GM04503 (cell line): ENCODE measurements at regions not wholly inside any gene's neighbourhood (a gene's known extent, or its start where the extent isn't known, plus 50 kb on each side); places are given as distances from the start of the nearest gene placed in this dataset.

Source experiments
- DNase-seq: peaks from one replicate; pipeline ENCODE4 v3.0.0-alpha.2; 2012; ENCODE audit warnings: low read depth

- DNase-seq, result no peak
These were observed 186.3 kb upstream of the GSE1 start for GRCh38 chr16:85426806-85427205.

DNA sequence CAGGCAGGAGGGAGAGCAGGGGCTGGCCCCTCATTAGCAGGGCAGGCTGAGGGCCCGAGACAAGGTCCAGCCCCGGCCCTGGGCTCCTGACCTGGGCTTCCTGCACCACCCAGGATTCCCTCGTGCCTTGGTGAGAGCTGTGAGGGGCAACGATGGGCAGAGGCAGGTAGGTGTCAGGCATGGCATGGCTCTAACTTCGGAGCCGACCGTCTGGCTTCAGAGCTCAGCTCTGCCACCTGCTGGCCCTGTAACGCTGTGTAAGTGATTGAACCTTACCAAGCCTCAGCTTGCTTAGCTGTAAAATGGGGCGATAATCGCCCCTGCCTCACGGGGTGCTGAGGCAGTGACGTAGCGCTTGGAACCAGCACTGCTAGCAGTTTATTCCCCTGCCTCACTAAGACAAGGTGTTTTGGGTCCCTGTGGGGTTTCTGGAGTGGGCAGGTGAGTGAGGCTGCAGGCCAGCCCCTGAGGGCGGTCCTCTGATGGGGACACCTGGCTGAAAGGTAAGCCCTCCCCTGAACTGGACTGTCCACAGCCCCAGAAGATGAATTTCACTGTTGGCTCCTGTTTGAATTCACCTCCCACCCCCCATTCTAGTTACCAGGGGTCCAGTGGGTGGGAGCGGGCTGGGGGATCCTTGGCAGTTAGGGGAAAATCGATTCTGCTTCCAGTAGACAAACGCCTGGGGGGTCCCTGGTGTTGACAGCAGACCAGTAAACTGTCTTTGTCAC lies 184.8 kb upstream of the GSE1 start:
- no peak for DNase-seq

DNA sequence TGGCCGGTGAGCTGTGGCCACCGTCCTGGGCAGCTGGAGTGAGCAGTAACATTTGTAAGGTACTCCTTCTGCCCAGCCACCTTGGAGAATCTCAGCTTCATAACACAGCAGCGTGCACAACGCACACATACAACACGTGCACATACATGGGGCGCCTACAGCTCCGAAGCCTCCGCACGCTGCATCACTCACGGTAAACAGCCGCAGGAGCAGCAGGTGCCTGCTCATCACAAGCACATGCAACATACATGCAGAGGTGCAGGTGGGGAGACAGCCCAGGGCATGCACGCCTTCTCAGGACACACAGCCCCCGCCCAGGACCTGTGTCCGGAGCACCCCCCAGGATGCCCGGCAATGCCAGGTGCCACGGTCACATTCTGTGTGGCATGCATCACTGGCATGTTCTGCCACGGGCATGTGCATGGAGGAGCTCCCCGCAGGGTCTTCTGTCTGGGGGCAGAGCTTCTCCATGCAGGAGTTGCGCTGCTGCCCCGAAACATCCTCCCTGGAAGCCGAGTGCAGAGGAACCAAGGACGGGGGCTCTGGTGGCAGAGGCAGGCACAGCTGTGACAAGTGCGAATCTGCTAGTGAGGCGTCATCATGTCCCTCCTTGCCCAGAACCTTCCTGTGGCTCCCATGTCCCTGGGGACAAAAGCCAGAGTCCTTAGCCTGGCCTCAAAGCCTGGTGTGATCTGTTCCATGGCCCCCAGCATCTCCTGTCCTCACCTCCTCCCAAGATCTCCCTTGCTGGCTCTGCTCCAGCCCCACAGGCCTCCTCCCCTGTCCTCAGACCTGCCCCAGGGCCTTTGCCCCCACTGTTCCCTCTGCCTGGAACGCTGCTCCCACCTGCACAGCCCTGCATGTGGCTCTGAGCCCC lies 184.0 kb upstream of the GSE1 start:
- no peak for DNase-seq

DNA sequence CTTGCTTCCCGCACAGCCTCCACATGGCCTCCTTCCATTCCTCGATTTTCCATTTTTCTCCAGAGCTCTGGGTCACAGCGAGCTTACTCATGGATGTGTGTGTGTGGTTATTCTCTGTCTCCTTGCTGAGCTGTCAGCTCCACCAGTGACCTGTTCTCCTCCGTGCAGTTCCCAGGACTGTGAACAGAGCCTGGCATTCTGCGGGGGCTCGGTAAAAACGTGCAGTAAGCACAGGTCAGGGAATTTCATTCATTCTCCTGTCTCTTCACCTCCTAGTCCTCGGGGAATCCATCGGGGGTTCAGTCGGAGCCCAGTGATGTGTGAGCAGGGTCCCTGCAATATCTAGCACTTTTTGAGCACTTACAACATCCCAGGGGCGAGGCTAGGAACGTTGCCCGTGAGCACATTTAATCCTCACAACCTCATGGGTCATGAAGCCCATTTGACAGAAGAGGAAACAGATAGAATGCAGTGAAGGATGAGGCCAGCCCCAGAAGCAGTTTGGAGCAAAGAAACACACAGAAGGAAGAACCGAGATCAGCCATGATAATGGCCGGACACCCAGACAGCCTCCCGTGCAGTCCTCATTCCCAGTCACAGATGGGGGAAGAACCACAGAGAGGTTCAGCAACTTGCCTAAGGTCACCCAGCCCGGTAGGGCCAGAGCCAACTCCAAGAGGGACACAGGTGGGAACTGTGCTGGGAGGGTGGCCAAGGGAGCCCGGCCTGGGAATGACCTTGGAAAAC lies 183.2 kb upstream of the GSE1 start:
- no peak for DNase-seq

DNA sequence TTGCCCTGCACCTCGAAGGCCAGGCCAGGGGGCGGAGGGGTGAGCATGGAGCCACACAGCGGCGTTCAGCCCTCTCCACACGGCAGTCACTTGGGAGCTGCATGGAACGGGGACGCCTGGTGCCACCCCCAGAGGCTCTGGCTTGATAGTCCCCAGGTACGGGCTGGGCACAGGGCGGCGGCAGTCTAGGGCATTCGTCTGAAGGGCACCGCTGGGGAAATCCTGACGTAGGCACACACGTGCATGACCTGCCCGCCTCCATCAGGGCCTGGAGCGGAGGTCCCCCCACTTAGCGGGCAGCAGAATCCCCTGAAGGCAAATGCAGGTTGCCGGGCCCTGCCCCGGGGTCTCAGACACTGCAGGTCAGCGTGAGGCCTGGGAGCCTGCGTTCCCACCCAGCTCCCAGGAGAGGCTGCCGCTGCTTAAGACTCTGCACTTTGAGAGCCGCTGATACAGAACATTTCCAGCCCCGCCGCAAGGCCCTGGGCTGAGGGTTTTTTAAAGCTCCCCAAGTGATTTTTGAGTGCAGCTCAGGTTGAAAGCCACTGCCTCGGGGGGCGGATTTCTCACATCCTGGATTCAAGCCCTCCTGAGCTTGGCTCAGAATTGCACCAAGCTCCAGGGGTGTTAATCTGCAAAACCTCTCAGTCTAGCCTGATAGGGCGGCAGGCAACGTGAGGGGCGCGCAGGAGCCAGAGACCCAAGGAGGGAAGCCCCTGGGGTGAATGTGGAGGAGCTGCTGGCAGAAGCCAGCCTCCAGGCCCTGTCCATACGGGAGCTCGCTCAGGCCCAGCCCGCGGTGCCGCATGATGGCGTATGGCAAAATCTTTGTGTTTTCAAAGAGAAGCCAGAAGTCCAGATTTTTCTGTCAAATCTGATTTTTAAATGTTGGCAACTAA lies 182.3 kb upstream of the GSE1 start:
- no peak for DNase-seq

DNA sequence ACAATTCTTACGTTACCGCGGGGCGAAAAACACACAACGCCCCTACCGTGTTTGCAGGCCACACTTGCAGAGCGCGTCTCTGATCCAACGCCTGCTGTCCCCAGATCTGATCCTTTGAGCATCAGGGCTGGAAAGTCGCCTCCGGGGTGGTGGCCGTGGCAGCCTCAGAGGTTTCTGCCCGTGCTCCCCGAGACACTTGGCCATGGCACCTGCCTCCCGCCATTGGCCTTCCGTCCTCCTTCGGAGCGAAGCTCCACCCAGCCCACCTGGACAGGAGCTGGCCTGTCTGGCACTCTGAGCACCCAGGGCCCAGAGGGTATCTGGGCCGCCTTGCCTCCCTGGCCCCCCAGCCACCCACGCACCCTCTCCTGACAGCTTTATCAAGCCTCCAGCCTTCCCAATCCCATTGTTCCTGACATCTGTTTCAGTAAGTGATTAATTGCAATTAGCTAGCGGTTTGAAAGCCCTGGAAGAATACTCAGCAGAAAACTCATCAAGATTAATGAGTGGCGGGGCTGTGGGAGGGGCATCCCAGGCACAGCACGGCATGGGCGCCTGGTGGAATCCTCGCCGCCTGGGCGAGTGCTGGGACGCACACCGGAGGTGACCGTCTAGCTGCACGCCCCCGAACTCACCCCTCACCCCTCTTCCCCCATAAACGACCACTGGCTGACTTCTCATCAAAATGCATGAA lies 181.5 kb upstream of the GSE1 start:
- DNase-seq, result no peak

GRCh38 chr16:85432606-85433005 lies 180.5 kb upstream of the GSE1 start:
- DNase-seq, result no peak

- DNase-seq, result no peak
These were observed 179.6 kb upstream of the GSE1 start for GRCh38 chr16:85433477-85433876.

- no peak for DNase-seq
These were observed 177.8 kb upstream of the GSE1 start for GRCh38 chr16:85435286-85435685.

DNA sequence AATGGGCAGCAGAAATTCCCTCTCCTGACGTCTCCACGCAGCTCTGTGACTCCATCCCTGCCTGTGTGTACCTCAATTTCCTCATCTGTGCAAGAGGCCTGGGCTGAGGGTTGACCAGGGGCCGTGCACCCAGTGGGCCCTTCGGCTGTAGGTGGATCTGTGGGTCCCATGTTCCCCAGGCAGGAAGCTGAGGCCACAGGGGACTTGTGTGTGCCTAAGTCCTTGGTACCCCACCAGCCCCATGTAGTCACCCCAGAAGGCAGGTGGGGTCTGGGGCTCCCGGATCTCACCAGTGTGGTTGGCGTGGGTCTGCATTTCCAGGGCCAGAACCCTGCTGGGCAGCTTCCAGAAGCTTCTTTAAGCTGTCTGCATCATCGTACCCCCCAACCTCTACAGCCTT lies 177.4 kb upstream of the GSE1 start:
- DNase-seq, result no peak

DNA sequence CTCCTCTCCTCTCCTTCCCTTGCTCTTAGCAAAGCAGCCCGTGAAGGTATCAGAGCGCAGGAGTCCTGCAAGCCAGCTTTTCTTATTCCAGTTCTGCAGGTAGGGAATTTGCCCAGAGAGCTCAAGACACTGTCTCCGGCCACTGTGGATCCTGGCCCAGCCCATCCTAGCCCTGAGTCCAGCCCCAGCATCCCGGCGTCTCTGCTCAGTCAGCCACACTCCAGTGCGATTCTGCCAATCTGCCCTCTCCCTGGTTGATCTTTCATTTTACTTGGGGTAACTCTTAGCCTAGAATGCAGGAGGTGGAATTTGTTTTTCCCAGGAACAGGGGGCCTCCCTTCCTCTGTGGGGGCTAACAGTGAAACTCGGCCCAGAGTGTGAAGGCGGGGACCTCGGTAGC lies 176.9 kb upstream of the GSE1 start:
- no peak for DNase-seq

- no peak for DNase-seq
These were observed 176.4 kb upstream of the GSE1 start for GRCh38 chr16:85436636-85437165.

DNA sequence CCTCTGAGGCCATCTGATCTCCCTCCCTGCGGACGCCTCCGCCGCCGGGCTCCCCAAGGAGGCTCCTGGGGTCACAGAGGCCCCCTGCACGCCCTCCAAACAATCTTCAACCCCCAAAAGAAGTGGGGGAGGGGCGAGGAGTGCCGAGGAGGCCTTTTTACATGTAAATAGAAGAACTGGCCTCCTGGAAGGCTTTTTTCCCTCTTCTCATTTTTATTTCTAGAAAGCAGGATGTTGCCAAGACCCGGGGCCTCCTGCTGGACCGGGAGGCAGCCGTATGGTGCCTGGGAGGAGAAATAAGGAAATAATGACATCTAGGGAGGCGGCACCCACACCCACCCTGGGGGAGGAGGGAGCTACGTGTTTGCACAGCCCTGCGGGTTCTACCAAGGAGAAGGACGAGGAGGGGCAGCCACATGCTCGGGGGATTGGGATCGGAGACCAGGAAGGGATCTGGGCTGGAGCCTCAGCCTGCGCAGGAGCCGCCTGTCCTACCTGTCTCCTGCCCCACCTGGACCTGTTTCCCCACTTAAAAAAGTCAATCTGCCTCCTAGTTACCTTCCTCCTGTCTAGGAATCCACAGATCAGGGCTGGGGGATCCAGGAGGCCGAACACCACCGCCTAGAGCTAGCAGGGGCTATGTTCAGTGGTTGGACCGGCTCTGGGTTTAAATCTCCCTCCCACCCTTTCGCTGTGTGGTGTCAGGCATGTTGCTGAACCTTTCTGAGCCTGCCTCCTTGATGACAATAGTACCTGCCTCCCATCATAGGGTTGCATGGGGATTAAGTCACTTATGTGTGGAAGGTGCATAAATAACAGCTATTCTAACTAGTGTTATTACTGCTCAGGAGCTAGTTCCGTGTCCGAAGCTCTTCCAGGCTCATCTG lies 175.7 kb upstream of the GSE1 start:
- DNase-seq, result no peak

GRCh38 chr16:85438981-85439685 lies 174.0 kb upstream of the GSE1 start:
- DNase-seq, result no peak

DNA sequence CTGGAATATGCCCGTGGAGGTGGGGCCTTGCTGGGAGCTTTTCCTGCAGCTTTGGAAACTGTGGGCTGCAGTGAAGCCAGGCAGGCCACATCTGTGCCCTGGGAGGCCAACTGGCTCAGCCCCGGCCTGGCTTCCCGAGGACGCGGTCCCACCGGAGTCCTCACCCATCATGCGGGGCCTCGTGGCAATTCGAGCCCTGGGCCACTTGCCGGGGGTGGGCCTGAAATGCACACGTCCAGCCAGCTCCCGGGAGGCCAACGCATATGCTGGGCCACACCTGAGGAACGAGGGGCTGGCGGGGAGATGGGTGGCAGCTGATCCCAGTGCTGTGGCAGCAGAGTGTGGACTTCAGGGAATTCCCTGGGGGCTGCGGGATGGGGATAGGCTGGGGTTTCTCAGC lies 172.4 kb upstream of the GSE1 start:
- no peak for DNase-seq

GRCh38 chr16:85441189-85441889 lies 171.8 kb upstream of the GSE1 start:
- no peak for DNase-seq

DNA sequence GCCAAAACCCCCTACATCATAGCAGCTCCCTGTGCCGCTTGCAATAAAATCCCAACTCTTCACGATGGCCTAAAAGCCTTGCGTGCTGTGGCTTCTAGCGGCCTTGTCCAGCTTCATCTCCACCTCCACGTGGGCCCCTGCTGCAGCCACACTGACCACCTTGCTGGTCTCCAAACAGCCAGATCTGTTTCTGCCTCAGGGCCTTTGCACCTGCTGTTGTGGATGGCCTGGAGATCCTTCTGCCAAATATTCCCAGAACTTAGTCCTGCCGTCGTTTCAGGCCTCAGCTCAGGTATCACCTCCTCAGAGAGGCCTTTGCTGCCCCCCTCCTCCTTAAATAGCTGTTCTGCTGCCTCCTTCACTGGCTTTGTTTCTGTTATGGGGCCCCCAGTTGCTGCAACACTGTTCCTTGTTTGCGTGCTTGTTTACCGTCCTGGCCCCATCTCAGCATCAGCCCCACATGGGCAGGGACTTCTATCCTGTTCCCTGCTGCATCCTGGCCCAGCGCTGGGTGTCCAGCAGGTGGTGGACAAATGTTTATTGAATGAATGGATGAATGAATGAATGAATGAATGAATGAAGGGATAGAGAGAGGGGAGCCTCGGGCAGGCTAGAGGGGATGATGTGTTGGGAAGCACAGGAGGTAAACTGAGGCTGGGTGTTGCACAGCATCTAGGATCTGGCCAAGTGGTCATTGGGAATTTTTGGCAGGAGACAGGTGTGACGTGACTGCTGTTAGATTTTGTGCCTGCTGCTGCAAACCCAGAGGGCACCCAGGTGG lies 171.0 kb upstream of the GSE1 start:
- DNase-seq, result no peak

DNA sequence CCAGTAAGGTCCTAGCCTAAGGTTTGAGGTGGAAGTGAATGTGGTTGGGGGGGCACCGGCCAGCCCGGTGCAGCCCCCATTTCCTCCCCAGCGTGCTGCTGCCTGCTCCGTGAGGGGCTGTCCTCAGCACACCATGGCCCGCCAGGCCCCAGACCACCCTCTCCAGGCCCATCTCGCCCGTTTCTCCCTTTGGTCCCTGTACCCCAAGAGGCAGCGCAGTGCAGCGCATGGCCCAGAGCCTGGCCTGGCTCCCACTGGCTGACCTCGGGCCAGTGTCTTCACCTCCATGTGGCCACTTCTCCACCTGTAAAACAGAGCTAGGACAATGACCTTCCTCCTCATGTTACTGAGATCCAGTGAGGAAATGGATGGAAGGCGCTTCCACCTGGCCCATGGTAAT lies 170.0 kb upstream of the GSE1 start:
- DNase-seq, result no peak
